SK-N-MC (cell line): ENCODE measurements at regions not wholly inside any gene's neighbourhood (a gene's known extent, or its start where the extent isn't known, plus 50 kb on each side); places are given as distances from the start of the nearest gene placed in this dataset.

Source experiments
- DNase-seq: peaks from one replicate; pipeline ENCODE4 v3.0.0-alpha.2; 2011; ENCODE audit warnings: low read depth, low spot score
- H3K27ac ChIP-seq: fragments of 200-600 bp; sonication (generic); 2 replicates; pipeline ENCODE4 v1.5.1; 2016; ENCODE audit warnings: mixed run types
- H3K36me3 ChIP-seq: fragments of 200-600 bp; sonication (generic); 2 replicates; pipeline ENCODE4 v1.6.1; 2017; ENCODE audit warnings: antibody characterized with exemption, low read length, mixed read lengths; ENCODE audit not compliant: insufficient read depth
- H3K4me3 ChIP-seq: fragments of 200-600 bp; sonication (generic); 2 replicates; pipeline ENCODE4 v1.5.1; 2016
- H3K9ac ChIP-seq: fragments of 200-600 bp; sonication (generic); 2 replicates; pipeline ENCODE4 v1.8.0; 2017; ENCODE audit warnings: mixed run types, mixed read lengths; ENCODE audit not compliant: insufficient read length
- H3K9me3 ChIP-seq: fragments of 200-600 bp; sonication (generic); 2 replicates; pipeline ENCODE4 v1.6.1; 2017; ENCODE audit warnings: low read depth, mild to moderate bottlenecking, antibody characterized with exemption, low read length, moderate library complexity, mixed read lengths
- EZH2 ChIP-seq: fragments of 200-600 bp; sonication (generic); IDR thresholded peaks from one replicate; pipeline ENCODE4 v1.6.1; 2017; ENCODE audit warnings: antibody characterized with exemption
- FOXP2 ChIP-seq: optimal IDR thresholded peaks from 2 replicates; pipeline ENCODE3; 2011; ENCODE audit warnings: mild to moderate bottlenecking, moderate library complexity; ENCODE audit not compliant: insufficient read depth; ENCODE audit errors: extremely low read length, control extremely low read depth
- POLR2AphosphoS5 ChIP-seq: IDR thresholded peaks from 2 replicates; pipeline ENCODE4 v1.6.1; 2012; ENCODE audit warnings: mild to moderate bottlenecking, low read depth, low read length, borderline replicate concordance

- no peak for DNase-seq
- H3K9me3 ChIP-seq = no peaks in the 10 kb centered on the region
- H3K4me3 ChIP-seq = no peak overlapping the region
- H3K9ac ChIP-seq = no peak overlapping the region
- TF ChIP-seq EZH2 (no peak), FOXP2 (no peak), POLR2AphosphoS5 (no peak)
- H3K36me3 ChIP-seq = no peaks in the 10 kb centered on the region
- no peak overlapping the region for H3K27ac ChIP-seq
These were observed 125.0 kb upstream of the ARHGAP42 start for GRCh38 chr11:100562128-100562527.

- H3K27ac ChIP-seq = no peak overlapping the region
- no peaks in the 10 kb centered on the region for H3K9me3 ChIP-seq
- no peak overlapping the region for H3K4me3 ChIP-seq
- no peak for DNase-seq
- H3K9ac ChIP-seq = no peak overlapping the region
- TF ChIP-seq EZH2 = no peak
- TF ChIP-seq FOXP2 = no peak
- TF ChIP-seq POLR2AphosphoS5 = no peak
- H3K36me3 ChIP-seq = no peaks in the 10 kb centered on the region
These were observed 123.4 kb upstream of the ARHGAP42 start for GRCh38 chr11:100563541-100564280.

- H3K9ac ChIP-seq = no peak overlapping the region
- no peak for DNase-seq
- no peak overlapping the region for H3K4me3 ChIP-seq
- no peak overlapping the region for H3K27ac ChIP-seq
- H3K9me3 ChIP-seq = no peaks in the 10 kb centered on the region
- no peak for TF ChIP-seq POLR2AphosphoS5
- no peak for TF ChIP-seq EZH2
- no peak for TF ChIP-seq FOXP2
- H3K36me3 ChIP-seq = no peaks in the 10 kb centered on the region
These were observed 113.1 kb upstream of the ARHGAP42 start for GRCh38 chr11:100573911-100574513.

GRCh38 chr11:100574894-100575769 lies 112.0 kb upstream of the ARHGAP42 start:
- Histone ChIP-seq H3K4me3 (no peak overlapping the region), H3K36me3 (no peaks in the 10 kb centered on the region), H3K9me3 (no peaks in the 10 kb centered on the region), H3K27ac (no peak overlapping the region), H3K9ac (no peak overlapping the region)
- TF ChIP-seq EZH2 (no peak), POLR2AphosphoS5 (no peak), FOXP2 (no peak)
- peak; percentile 45 for DNase-seq

- H3K36me3 ChIP-seq = no peaks in the 10 kb centered on the region
- DNase-seq = peak; percentile 24
- TF ChIP-seq POLR2AphosphoS5 = no peak
- TF ChIP-seq EZH2 = no peak
- no peak for TF ChIP-seq FOXP2
- no peak overlapping the region for H3K27ac ChIP-seq
- peak overlapping the region; percentile 43; the same call in 1 of the 2 replicates for H3K4me3 ChIP-seq
- no peaks in the 10 kb centered on the region for H3K9me3 ChIP-seq
- H3K9ac ChIP-seq = no peak overlapping the region
These were observed 111.0 kb upstream of the ARHGAP42 start for GRCh38 chr11:100575860-100576717.

GRCh38 chr11:100576718-100577021 lies 110.4 kb upstream of the ARHGAP42 start:
- no peak for DNase-seq
- Histone ChIP-seq H3K27ac (no peak overlapping the region), H3K4me3 (no peak overlapping the region), H3K9me3 (no peaks in the 10 kb centered on the region), H3K36me3 (no peaks in the 10 kb centered on the region), H3K9ac (no peak overlapping the region)
- TF ChIP-seq EZH2 = no peak
- TF ChIP-seq FOXP2 = no peak
- TF ChIP-seq POLR2AphosphoS5 = no peak

GRCh38 chr11:100578831-100579311 lies 108.2 kb upstream of the ARHGAP42 start:
- Histone ChIP-seq H3K9me3 (no peaks in the 10 kb centered on the region), H3K36me3 (no peaks in the 10 kb centered on the region), H3K27ac (no peak overlapping the region), H3K4me3 (no peak overlapping the region), H3K9ac (no peak overlapping the region)
- no peak for DNase-seq
- TF ChIP-seq FOXP2 = no peak
- no peak for TF ChIP-seq POLR2AphosphoS5
- TF ChIP-seq EZH2 = no peak
